HFF-Myc (cell line): ENCODE measurements at regions not wholly inside any gene's neighbourhood (a gene's known extent, or its start where the extent isn't known, plus 50 kb on each side); places are given as distances from the start of the nearest gene placed in this dataset.

ENCODE experiments used
- DNase-seq: peaks from one replicate; pipeline ENCODE4 v3.0.0-alpha.2; 2011; ENCODE audit warnings: low read depth; ENCODE audit errors: extremely low read depth
- H3K4me3 ChIP-seq: replicated peaks from 2 replicates; pipeline ENCODE4 v1.5.1; 2011; ENCODE audit warnings: low read depth, mild to moderate bottlenecking, control low read depth, low read length
- CTCF ChIP-seq: IDR thresholded peaks from 2 replicates; pipeline ENCODE4 v1.5.1; 2012; ENCODE audit warnings: mild to moderate bottlenecking, low read depth, low read length, control low read depth; ENCODE audit errors: missing control alignments

DNA sequence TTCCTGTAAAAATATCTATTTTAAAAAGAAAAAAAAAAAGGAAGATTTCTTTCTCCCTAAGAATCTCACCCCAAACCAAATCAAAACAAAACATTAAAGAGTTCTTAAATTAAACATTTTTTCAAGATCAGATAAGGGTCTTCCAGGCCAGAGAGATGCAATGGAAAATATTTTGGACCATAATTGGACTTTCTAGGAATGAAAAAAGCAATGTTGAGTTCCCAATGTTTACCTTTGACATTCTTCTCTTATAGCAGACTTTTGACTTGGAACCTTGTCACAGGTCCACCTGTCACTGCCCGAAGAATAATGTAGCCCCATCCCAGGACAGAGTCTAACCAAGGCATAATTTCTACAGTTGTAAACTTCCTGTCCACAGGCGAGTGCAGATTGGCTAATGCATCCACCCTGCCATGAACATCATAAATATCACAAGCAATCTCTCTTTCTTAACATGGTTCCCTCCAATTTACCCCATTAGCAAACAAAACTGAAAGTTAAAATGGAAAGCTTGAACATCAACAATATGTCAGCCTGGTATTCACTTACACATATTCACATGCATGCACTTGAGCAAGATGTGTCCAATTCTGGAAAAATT, 121.7 kb upstream of the ZNF366 start:
- TF ChIP-seq CTCF, result no peak
- no peak for DNase-seq

GRCh38 chr5:72625332-72625731, 118.1 kb upstream of the ZNF366 start:
- H3K4me3 ChIP-seq, result no peak overlapping the region
- TF ChIP-seq CTCF, result no peak
- no peak for DNase-seq

More for the DNA sequence above, 121.7 kb upstream of the ZNF366 start:
- no peak overlapping the region for H3K4me3 ChIP-seq

DNA sequence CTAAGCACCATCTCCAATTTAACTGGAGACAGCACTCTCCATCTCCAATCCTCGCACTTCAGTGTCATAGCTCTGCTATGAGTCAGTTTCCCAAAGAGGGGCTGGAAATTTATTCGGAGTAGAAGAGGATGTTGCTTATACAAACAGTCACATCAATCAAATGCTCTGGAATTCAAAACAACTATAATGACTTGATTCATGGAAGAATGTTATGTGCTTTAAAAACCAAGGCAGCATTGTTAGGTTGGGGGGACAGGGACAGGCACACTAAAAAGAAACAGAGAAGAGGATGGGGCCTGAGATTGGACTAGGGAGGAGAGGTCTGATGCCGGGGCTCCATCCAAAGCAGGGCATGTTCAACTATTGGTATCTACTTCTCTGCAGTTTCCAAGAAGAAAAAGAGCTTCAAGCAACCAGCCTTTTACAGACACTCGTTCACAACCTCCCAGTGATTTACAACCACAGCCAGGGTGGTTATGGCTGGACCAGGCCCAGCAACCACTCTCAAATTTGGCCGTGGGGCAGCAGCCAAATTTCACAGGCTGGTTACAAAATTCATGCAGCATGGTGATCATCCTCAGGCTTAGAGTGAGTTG, 117.5 kb upstream of the ZNF366 start:
- peak; percentile 31 for DNase-seq
- no peak overlapping the region for H3K4me3 ChIP-seq
- TF ChIP-seq CTCF, result no peak

- no peak for DNase-seq
- no peak overlapping the region for H3K4me3 ChIP-seq
- no peak for TF ChIP-seq CTCF
These were observed 116.7 kb upstream of the ZNF366 start for GRCh38 chr5:72623936-72624335.

GRCh38 chr5:72623323-72623722, 116.1 kb upstream of the ZNF366 start:
- no peak overlapping the region for H3K4me3 ChIP-seq
- no peak for TF ChIP-seq CTCF
- no peak for DNase-seq

- no peak for DNase-seq
These were observed 115.1 kb upstream of the ZNF366 start for GRCh38 chr5:72622170-72622760.

More at GRCh38 chr5:72622170-72622760, 115.1 kb upstream of the ZNF366 start:
- no peak overlapping the region for H3K4me3 ChIP-seq
- no peak for TF ChIP-seq CTCF
